Stimulated activated effector memory CD8-positive, alpha-beta T cell treated with anti-CD3 and anti-CD28 coated beads, Interleukin-12 subunit alpha, Interleukin-12 subunit beta, amount 100 ng/mL, for 72 hours (primary cell): ENCODE measurements at regions not wholly inside any gene's neighbourhood (a gene's known extent, or its start where the extent isn't known, plus 50 kb on each side); places are given as distances from the start of the nearest gene placed in this dataset.

ENCODE experiments used
- ATAC-seq: fragments of 150-1000 bp; cut with Tn5 transposase; 2 replicates; pipeline ENCODE4 v1.10.0; 2021
- DNase-seq, 2 donors: peaks; one replicate each; pipeline ENCODE4 v3.0.0; 2021 to 2022; ENCODE audit warnings: low spot score in 2 of 2
- H3K27ac Mint-ChIP-seq: one replicate; pipeline ENCODE4 v1.8.0; 2022; ENCODE audit warnings: mild to moderate bottlenecking, mixed read lengths
- H3K36me3 Mint-ChIP-seq: one replicate; pipeline ENCODE4 v1.8.0; 2022; ENCODE audit warnings: mild to moderate bottlenecking, mixed read lengths
- H3K4me1 Mint-ChIP-seq: one replicate; pipeline ENCODE4 v1.8.0; 2022; ENCODE audit warnings: mixed read lengths
- H3K4me3 Mint-ChIP-seq: one replicate; pipeline ENCODE4 v1.8.0; 2022; ENCODE audit warnings: mild to moderate bottlenecking, mixed read lengths
- H3K9me3 Mint-ChIP-seq: one replicate; pipeline ENCODE4 v1.8.0; 2022; ENCODE audit warnings: mixed read lengths

DNA sequence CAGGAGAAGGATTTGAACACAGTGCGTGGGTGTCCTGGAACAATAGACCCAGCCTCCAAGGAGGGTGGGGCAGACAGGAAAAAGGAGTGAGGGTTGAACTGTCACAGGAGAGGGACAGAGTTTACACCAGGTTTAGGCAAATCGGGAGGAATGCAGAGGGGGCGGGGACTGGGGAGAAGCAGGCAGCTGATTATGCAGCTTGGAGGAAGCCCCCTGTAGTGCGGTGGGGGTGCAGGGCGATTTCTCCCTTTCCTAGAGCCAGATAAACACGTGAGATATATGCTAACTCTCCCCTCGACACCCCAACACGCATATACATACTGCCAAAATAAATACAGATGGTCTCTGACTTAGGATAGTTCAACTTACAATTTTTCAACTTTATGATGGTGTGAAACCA is 108.6 kb upstream of the PRR20G start:
- H3K27ac Mint-ChIP-seq = no peak overlapping the region
- H3K9me3 Mint-ChIP-seq = no peaks in the 10 kb centered on the region
- DNase-seq (no peak), ATAC-seq (no peak)
- H3K4me1 Mint-ChIP-seq = no peaks in the 10 kb centered on the region
- H3K36me3 Mint-ChIP-seq = no peaks in the 10 kb centered on the region
- H3K4me3 Mint-ChIP-seq = no peak overlapping the region

GRCh38 chr3:127395663-127396355 is 108.0 kb upstream of the PRR20G start:
- Mint-ChIP-seq H3K4me1 (no peaks in the 10 kb centered on the region), H3K4me3 (no peak overlapping the region), H3K36me3 (no peaks in the 10 kb centered on the region), H3K9me3 (no peaks in the 10 kb centered on the region), H3K27ac (no peak overlapping the region)
- DNase-seq (no peak), ATAC-seq (peak; percentile 25)

DNA sequence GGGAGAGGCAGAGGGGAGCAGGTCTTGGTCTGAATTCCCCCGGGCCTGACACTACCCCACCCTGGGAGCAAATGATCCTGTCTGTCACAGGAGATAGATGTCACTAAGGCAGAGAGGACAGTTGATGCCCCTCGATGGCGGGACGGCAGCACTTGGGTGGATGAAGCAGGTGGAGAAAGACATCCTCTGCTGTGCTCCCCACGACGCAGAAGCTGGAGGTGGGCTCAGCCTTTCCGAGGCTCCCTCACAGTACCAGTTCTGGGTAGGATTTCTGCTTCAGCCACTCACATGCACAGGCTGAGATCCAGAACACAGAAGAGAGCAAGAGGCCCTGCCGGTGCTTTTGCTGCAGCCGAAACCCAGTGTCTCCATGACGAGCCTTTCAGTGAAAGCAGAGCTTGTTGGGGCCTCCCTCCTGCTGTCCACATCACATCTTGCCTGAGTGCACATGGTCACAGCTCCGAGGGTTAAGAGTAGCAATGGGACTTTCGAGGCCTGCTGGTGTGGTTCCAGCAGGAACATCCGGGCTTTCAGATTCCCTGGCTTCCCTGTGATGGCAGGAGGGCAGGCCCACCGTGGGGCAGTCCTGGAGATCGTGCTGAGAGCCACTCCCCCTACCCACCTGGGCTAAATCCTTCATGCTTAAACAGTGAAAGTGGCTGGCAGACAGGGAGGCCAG is 107.3 kb upstream of the PRR20G start:
- H3K4me3 Mint-ChIP-seq = no peak overlapping the region
- no peak for DNase-seq
- ATAC-seq = no peak
- no peak overlapping the region for H3K27ac Mint-ChIP-seq
- no peaks in the 10 kb centered on the region for H3K36me3 Mint-ChIP-seq
- H3K4me1 Mint-ChIP-seq = no peaks in the 10 kb centered on the region
- H3K9me3 Mint-ChIP-seq = no peaks in the 10 kb centered on the region

GRCh38 chr3:127394031-127394430 is 106.2 kb upstream of the PRR20G start:
- Mint-ChIP-seq H3K4me3 (no peak overlapping the region), H3K36me3 (no peaks in the 10 kb centered on the region), H3K9me3 (no peaks in the 10 kb centered on the region), H3K27ac (no peak overlapping the region), H3K4me1 (no peaks in the 10 kb centered on the region)
- no peak for DNase-seq
- ATAC-seq = no peak

GRCh38 chr3:127393131-127393820 is 105.4 kb upstream of the PRR20G start:
- Mint-ChIP-seq H3K4me1 (no peaks in the 10 kb centered on the region), H3K4me3 (no peak overlapping the region), H3K9me3 (no peaks in the 10 kb centered on the region), H3K36me3 (no peaks in the 10 kb centered on the region), H3K27ac (no peak overlapping the region)
- ATAC-seq = no peak
- DNase-seq = no peak

- Mint-ChIP-seq H3K27ac (no peak overlapping the region), H3K9me3 (no peaks in the 10 kb centered on the region), H3K4me1 (no peaks in the 10 kb centered on the region), H3K4me3 (no peak overlapping the region), H3K36me3 (no peaks in the 10 kb centered on the region)
- ATAC-seq (no peak), DNase-seq (no peak)
Observed at GRCh38 chr3:127392156-127392490, 104.3 kb upstream of the PRR20G start.

DNA sequence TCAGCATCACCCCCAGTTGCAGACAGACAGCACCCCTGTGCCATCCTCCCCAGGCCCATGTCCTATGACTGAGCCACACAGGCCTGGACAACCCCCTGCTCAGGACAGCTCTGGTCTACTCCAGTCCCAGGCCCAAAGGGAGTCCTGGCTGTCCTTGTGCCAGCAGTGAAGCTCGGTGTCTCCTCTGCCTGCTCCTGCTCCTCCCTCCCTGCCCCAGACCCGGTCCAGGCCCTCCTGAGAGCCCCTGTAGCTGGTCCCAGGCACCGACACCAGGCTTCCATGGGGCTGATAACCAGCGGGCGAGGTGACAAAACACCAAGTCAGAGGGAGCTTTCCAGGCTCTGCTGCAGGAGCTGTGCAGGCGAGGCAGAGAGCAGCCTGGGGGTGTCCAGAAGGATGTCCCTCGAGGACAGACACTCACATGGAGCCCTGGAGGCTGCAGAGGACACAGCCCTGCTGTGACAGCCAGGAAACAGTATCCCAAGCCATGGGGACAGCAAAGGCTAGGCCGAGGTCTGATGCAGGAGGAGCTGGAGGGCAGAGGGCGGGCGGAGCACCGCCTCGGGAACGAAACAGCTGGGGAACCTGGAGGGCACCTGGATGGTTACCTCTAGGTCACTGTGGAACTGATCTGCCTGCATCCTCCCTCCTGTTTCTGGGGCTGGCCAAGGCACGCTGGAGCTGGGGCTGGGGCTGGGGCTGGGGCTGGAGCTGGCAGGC is 103.8 kb upstream of the PRR20G start:
- no peaks in the 10 kb centered on the region for H3K9me3 Mint-ChIP-seq
- H3K36me3 Mint-ChIP-seq = no peaks in the 10 kb centered on the region
- DNase-seq (no peak), ATAC-seq (no peak)
- no peak overlapping the region for H3K4me3 Mint-ChIP-seq
- no peak overlapping the region for H3K27ac Mint-ChIP-seq
- H3K4me1 Mint-ChIP-seq = no peaks in the 10 kb centered on the region

- Mint-ChIP-seq H3K4me1 (no peaks in the 10 kb centered on the region), H3K27ac (no peak overlapping the region), H3K9me3 (no peaks in the 10 kb centered on the region), H3K36me3 (no peaks in the 10 kb centered on the region), H3K4me3 (no peak overlapping the region)
- ATAC-seq = no peak
- no peak for DNase-seq
Observed at GRCh38 chr3:127390365-127391025, 102.6 kb upstream of the PRR20G start.

GRCh38 chr3:127389913-127390312 is 102.1 kb upstream of the PRR20G start:
- Mint-ChIP-seq H3K9me3 (no peaks in the 10 kb centered on the region), H3K4me1 (no peaks in the 10 kb centered on the region), H3K4me3 (no peak overlapping the region), H3K36me3 (no peaks in the 10 kb centered on the region), H3K27ac (no peak overlapping the region)
- no peak for ATAC-seq
- DNase-seq = no peak

DNA sequence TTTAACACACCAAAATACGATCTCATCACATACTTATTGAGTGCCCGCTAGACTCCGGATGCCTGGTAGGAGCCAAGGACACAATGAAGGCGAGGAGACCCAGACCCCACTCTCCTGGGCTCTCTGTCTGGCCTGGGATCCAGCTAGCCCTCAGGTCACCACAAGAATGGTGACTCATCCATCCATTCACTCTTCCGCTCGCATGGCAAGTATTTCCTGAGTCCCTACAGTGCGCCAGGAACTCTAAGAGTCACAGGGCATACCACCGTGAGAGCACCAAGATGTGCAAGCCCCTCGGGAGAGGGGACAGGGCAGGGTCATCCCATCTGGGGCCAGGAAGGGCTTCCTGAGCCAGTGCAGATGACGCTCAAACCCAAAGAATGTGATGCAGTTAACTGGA is 101.6 kb upstream of the PRR20G start:
- Mint-ChIP-seq H3K4me3 (no peak overlapping the region), H3K27ac (no peak overlapping the region), H3K4me1 (no peaks in the 10 kb centered on the region), H3K9me3 (no peaks in the 10 kb centered on the region), H3K36me3 (no peaks in the 10 kb centered on the region)
- DNase-seq (no peak), ATAC-seq (no peak)

- DNase-seq (no peak), ATAC-seq (no peak)
- H3K4me3 Mint-ChIP-seq = no peak overlapping the region
- H3K4me1 Mint-ChIP-seq = no peaks in the 10 kb centered on the region
- no peak overlapping the region for H3K27ac Mint-ChIP-seq
- H3K36me3 Mint-ChIP-seq = no peaks in the 10 kb centered on the region
- H3K9me3 Mint-ChIP-seq = no peaks in the 10 kb centered on the region
Observed at GRCh38 chr3:127388427-127388826, 100.6 kb upstream of the PRR20G start.

DNA sequence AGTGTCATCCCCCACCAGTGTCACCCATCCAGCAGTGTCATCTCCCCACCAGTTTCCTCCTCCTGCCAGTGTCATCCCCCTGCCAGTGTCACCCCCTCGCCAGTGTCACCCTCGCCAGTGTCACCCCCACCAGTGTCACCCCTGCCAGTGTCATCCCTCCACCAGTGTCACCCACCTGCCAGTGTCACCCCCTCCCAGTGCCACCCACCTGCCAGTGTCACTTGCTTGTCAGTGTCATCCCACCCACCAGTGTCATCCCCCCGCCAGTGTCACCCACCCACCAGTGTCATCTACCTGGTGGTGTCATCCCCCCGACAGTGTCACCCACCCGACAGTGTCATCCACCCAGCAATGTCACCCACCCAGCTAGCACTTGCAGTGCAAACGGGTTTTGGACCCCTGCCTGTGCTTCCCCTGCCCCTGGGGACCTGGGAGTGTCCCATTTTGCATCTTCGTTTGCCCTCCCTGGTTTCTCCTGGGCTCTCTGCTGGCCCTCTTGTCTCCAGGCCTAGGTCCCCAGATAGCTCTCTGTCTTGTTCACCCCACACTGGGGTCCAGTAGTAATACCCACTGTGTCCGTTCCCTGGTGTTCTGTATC is 99.8 kb upstream of the PRR20G start:
- DNase-seq (no peak), ATAC-seq (no peak)
- Mint-ChIP-seq H3K27ac (no peak overlapping the region), H3K4me1 (no peaks in the 10 kb centered on the region), H3K36me3 (no peaks in the 10 kb centered on the region), H3K9me3 (no peaks in the 10 kb centered on the region), H3K4me3 (no peak overlapping the region)

DNA sequence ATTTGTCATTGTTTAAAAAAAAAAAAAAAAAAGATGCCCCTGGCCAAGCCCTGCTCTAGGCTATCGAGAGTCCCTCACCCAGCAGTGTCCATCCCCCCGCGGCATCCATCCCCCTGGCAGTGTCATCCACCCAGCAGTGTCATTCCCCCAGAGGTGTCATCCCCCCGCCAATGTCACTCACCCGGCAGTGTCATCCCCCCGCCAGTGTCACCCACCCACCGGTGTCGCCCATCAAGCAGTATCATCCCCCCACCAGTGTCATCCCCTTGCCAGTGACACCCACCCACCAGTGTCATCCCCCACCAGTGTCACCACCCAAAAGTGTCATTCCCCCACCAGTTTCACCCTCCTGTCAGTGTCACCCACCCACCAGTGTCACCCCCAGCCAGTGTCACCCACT is 99.3 kb upstream of the PRR20G start:
- no peak for DNase-seq
- ATAC-seq = no peak
- H3K27ac Mint-ChIP-seq = no peak overlapping the region

GRCh38 chr3:127386490-127386889 is 98.6 kb upstream of the PRR20G start:
- Mint-ChIP-seq H3K36me3 (no peaks in the 10 kb centered on the region), H3K4me3 (no peak overlapping the region), H3K27ac (no peak overlapping the region), H3K9me3 (no peaks in the 10 kb centered on the region), H3K4me1 (no peaks in the 10 kb centered on the region)
- ATAC-seq = no peak
- DNase-seq = no peak

More for the DNA sequence above, 99.3 kb upstream of the PRR20G start:
- Mint-ChIP-seq H3K9me3 (no peaks in the 10 kb centered on the region), H3K4me3 (no peak overlapping the region), H3K36me3 (no peaks in the 10 kb centered on the region), H3K4me1 (no peaks in the 10 kb centered on the region)

DNA sequence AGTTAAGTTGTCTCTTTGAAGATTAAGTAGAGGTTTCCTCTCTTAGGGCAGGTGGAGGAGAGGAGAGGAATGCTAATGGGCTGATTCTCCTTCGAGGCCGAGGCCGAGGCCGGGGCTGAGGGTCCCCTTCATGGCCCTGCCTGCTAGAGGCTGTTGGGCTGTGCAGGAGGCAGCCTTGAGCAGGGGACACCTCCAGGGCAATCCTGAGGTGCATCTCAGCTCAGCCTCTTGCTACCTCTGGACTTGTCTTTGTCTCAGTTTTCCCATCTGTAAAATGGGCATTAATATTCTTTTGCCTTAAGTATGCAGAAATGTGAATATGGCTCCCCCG is 97.7 kb upstream of the PRR20G start:
- Mint-ChIP-seq H3K4me3 (no peak overlapping the region), H3K9me3 (no peaks in the 10 kb centered on the region), H3K36me3 (no peaks in the 10 kb centered on the region), H3K4me1 (no peaks in the 10 kb centered on the region), H3K27ac (no peak overlapping the region)
- ATAC-seq (no peak), DNase-seq (no peak)
